Right lobe of liver (tissue), 4 donors: ENCODE measurements at regions not wholly inside any gene's neighbourhood (a gene's known extent, or its start where the extent isn't known, plus 50 kb on each side); places are given as distances from the start of the nearest gene placed in this dataset.

ENCODE experiments used
- POLR2A ChIP-seq: fragments of 450-650 bp; IDR thresholded peaks from one replicate; pipeline ENCODE4 v1.6.1; 2017; ENCODE audit warnings: antibody characterized with exemption, mild to moderate bottlenecking
- TF ChIP-seq, protein P1 (sequence below), 4 donors: fragments of 200-600 bp in 3 of 4; fragments of 450-650 bp in 1 of 4; IDR thresholded peaks; one replicate each; pipeline versions ENCODE4 v1.5.1 to v1.8.0; 2016 to 2022; ENCODE audit warnings: antibody characterized with exemption in 4 of 4, mild to moderate bottlenecking in 2 of 4
- donor health status: DM: no; HTN: no; CAD: no.
- donor health status: DM: no; HTN: no; CAD: no.
- donor health status: DM: no; HTN: yes; CAD: no.

GRCh38 chr10:32190890-32191491 lies 134.8 kb upstream of the KIF5B start:
- TF ChIP-seq, protein P1, sequence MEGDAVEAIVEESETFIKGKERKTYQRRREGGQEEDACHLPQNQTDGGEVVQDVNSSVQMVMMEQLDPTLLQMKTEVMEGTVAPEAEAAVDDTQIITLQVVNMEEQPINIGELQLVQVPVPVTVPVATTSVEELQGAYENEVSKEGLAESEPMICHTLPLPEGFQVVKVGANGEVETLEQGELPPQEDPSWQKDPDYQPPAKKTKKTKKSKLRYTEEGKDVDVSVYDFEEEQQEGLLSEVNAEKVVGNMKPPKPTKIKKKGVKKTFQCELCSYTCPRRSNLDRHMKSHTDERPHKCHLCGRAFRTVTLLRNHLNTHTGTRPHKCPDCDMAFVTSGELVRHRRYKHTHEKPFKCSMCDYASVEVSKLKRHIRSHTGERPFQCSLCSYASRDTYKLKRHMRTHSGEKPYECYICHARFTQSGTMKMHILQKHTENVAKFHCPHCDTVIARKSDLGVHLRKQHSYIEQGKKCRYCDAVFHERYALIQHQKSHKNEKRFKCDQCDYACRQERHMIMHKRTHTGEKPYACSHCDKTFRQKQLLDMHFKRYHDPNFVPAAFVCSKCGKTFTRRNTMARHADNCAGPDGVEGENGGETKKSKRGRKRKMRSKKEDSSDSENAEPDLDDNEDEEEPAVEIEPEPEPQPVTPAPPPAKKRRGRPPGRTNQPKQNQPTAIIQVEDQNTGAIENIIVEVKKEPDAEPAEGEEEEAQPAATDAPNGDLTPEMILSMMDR (IDR thresholded peaks at IDR 0.05), result peak; percentile 73 to 81 (median 74)
- TF ChIP-seq POLR2A, result no peak
